SK-N-SH (cell line): ENCODE measurements at regions not wholly inside any gene's neighbourhood (a gene's known extent, or its start where the extent isn't known, plus 50 kb on each side); places are given as distances from the start of the nearest gene placed in this dataset.

Experiments used
- CTCF ChIA-PET: fragments of 300-600, 350-600 bp; formaldehyde crosslinking; extraction: SDS; loops from one replicate; lab custom pipeline; 2021; lab: Yijun Ruan, JAX
- POLR2A ChIA-PET: fragments of 350-600 bp; sonication (Branson Sonifier 250); formaldehyde crosslinking; extraction: SDS; loops from one replicate; lab custom pipeline; 2020; ENCODE audit warnings: antibody characterized with exemption, inconsistent platforms; lab: Yijun Ruan, JAX
- DNase-seq: peaks from one replicate; pipeline ENCODE4 v3.0.0; 2012
- H2AFZ ChIP-seq: fragments of 200-600 bp; sonication (generic); 2 replicates; pipeline ENCODE4 v1.8.1; 2016; ENCODE audit warnings: antibody characterized with exemption, mild to moderate bottlenecking, low read depth
- H3F3A ChIP-seq: fragments of 200-600 bp; sonication (generic); replicated peaks from 2 replicates; pipeline ENCODE3; 2016; ENCODE audit warnings: antibody characterized with exemption, mild to moderate bottlenecking; ENCODE audit not compliant: insufficient read depth
- H3K27ac ChIP-seq, 2 experiments: fragments of 200-500 bp in 1 of 2; fragments of 200-600 bp in 1 of 2; sonication (Bioruptor generic) in 1 of 2; sonication (generic), shearing (Covaris generic) in 1 of 2; 2 replicates each; pipeline versions ENCODE4 v1.5.1 to v1.6.1; 2014 to 2016; ENCODE audit warnings: low read depth in 2 of 2, inconsistent platforms in 1 of 2, low read length in 1 of 2, mild to moderate bottlenecking in 1 of 2, mixed read lengths in 1 of 2
- H3K27me3 ChIP-seq: fragments of 200-600 bp; sonication (generic), shearing (Covaris generic); 2 replicates; pipeline ENCODE4 v1.6.1; 2016; ENCODE audit warnings: mixed run types; ENCODE audit not compliant: insufficient read depth
- H3K36me3 ChIP-seq, 2 experiments: fragments of 200-500 bp in 1 of 2; fragments of 200-600 bp in 1 of 2; sonication (Bioruptor generic) in 1 of 2; sonication (generic) in 1 of 2; replicated peaks in 1 of 2; 2 replicates each; pipeline versions ENCODE3 to v1.5.1; 2014 to 2016; ENCODE audit warnings: low read length in 1 of 2, mild to moderate bottlenecking in 1 of 2; ENCODE audit not compliant: insufficient read depth in 2 of 2, control insufficient read depth in 1 of 2
- H3K4me1 ChIP-seq, 2 experiments: fragments of 200-500 bp in 1 of 2; fragments of 200-600 bp in 1 of 2; sonication (Bioruptor generic) in 1 of 2; sonication (generic), shearing (Covaris generic) in 1 of 2; 2 replicates each; pipeline versions ENCODE4 v1.5.1 to v1.6.1; 2014 to 2016; ENCODE audit warnings: low read depth in 1 of 2, low read length in 1 of 2, mixed run types in 1 of 2; ENCODE audit not compliant: insufficient read depth in 2 of 2, control insufficient read depth in 1 of 2
- H3K4me2 ChIP-seq: fragments of 200-600 bp; sonication (generic), shearing (Covaris generic); 2 replicates; pipeline ENCODE4 v1.6.1; 2017; ENCODE audit warnings: mixed run types
- H3K4me3 ChIP-seq, 2 experiments: fragments of 200-500 bp in 1 of 2; fragments of 200-600 bp in 1 of 2; sonication (Bioruptor generic) in 1 of 2; sonication (generic), shearing (Covaris generic) in 1 of 2; 2 replicates each; pipeline versions ENCODE4 v1.5.1 to v1.8.1; 2014 to 2016; ENCODE audit warnings: low read depth in 2 of 2, inconsistent platforms in 1 of 2, low read length in 1 of 2, mild to moderate bottlenecking in 1 of 2, mixed read lengths in 1 of 2, moderate library complexity in 1 of 2
- H3K79me2 ChIP-seq: fragments of 200-600 bp; sonication (generic); 2 replicates; pipeline ENCODE4 v1.8.1; 2017; ENCODE audit warnings: mild to moderate bottlenecking; ENCODE audit not compliant: insufficient read depth
- H3K9ac ChIP-seq: fragments of 200-600 bp; sonication (generic); 2 replicates; pipeline ENCODE4 v1.6.1; 2017; ENCODE audit warnings: mixed run types
- H3K9me2 ChIP-seq: fragments of 200-600 bp; sonication (generic); 2 replicates; pipeline ENCODE4 v1.6.1; 2017; ENCODE audit warnings: mixed run types
- H3K9me3 ChIP-seq: fragments of 200-600 bp; sonication (generic); 2 replicates; pipeline ENCODE4 v1.6.1; 2017; ENCODE audit warnings: mixed run types, mild to moderate bottlenecking, moderate library complexity
- H4K20me1 ChIP-seq: fragments of 200-600 bp; sonication (generic); 2 replicates; pipeline ENCODE4 v1.6.1; 2017; ENCODE audit warnings: mild to moderate bottlenecking, mixed run types; ENCODE audit not compliant: insufficient read depth
- CHD2 ChIP-seq: fragments of 150-350 bp; IDR thresholded peaks from 2 replicates; pipeline ENCODE4 v1.6.1; 2018; ENCODE audit warnings: low read length; ENCODE audit not compliant: partially characterized antibody
- CTCF ChIP-seq: fragments of 200-600 bp; sonication (generic); IDR thresholded peaks from 2 replicates; pipeline ENCODE4 v1.6.1; 2017; ENCODE audit warnings: antibody characterized with exemption, mild to moderate bottlenecking, moderate library complexity
- EP300 ChIP-seq, 2 experiments: IDR thresholded peaks; 2 replicates each; pipeline versions ENCODE4 v1.4.0 to v1.6.1; 2012; ENCODE audit warnings: borderline replicate concordance in 1 of 2, low read depth in 1 of 2, low read length in 1 of 2
- FOSL2 ChIP-seq: IDR thresholded peaks from 2 replicates; pipeline ENCODE4 v1.4.0; 2012; ENCODE audit warnings: low read depth, mild to moderate bottlenecking, moderate library complexity, borderline replicate concordance
- FOXJ3 ChIP-seq: sonication (generic); formaldehyde crosslinking; IDR thresholded peaks from 2 replicates; pipeline ENCODE4 v1.5.1; 2020; ENCODE audit warnings: mild to moderate bottlenecking, missing genetic modification reagents
- GATA2 ChIP-seq: sonication (generic); formaldehyde crosslinking; IDR thresholded peaks from 2 replicates; pipeline ENCODE4 v1.5.0; 2020; ENCODE audit warnings: mild to moderate bottlenecking, missing genetic modification reagents
- MAX ChIP-seq: IDR thresholded peaks from 2 replicates; pipeline ENCODE4 v1.4.0; 2012; ENCODE audit warnings: low read depth
- MEF2A ChIP-seq: IDR thresholded peaks from 2 replicates; pipeline ENCODE4 v1.4.0; 2012; ENCODE audit warnings: low read depth, borderline replicate concordance
- MXI1 ChIP-seq: IDR thresholded peaks from 2 replicates; pipeline ENCODE4 v1.6.1; 2012; ENCODE audit warnings: mild to moderate bottlenecking, low read depth, low read length, improper control_type of control experiment
- RCOR1 ChIP-seq: fragments of 150-350 bp; IDR thresholded peaks from 2 replicates; pipeline ENCODE4 v1.6.1; 2017; ENCODE audit warnings: antibody characterized with exemption, low read length
- RFX5 ChIP-seq: IDR thresholded peaks from 2 replicates; pipeline ENCODE4 v1.6.1; 2012; ENCODE audit warnings: mild to moderate bottlenecking, improper control_type of control experiment, low read length
- RXRA ChIP-seq: IDR thresholded peaks from 2 replicates; pipeline ENCODE4 v1.4.0; 2012; ENCODE audit warnings: low read depth, mild to moderate bottlenecking, borderline replicate concordance
- SMC3 ChIP-seq: IDR thresholded peaks from 2 replicates; pipeline ENCODE4 v1.6.1; 2012; ENCODE audit warnings: low read depth, low read length, improper control_type of control experiment
- TAF1 ChIP-seq: IDR thresholded peaks from 2 replicates; pipeline ENCODE4 v1.6.1; 2012; ENCODE audit warnings: low read depth, mild to moderate bottlenecking, low read length, moderate library complexity, borderline replicate concordance
- YY1 ChIP-seq: IDR thresholded peaks from 2 replicates; pipeline ENCODE4 v1.4.0; 2012; ENCODE audit warnings: low read depth, mild to moderate bottlenecking
- ZBTB33 ChIP-seq: IDR thresholded peaks from 2 replicates; pipeline ENCODE4 v1.4.0; 2012; ENCODE audit warnings: low read depth, borderline replicate concordance
- WGBS: methylation state at CpG from one replicate; pipeline ENCODE4 v1.1.6; 2017; ENCODE audit warnings: low lambda C conversion rate; 5-methylcytosine and 5-hydroxymethylcytosine counted together
- TF ChIP-seq, protein P1 (sequence below): IDR thresholded peaks from 2 replicates; pipeline ENCODE4 v1.6.1; 2012; ENCODE audit warnings: mild to moderate bottlenecking, low read depth, low read length, moderate library complexity
- TF ChIP-seq, protein P2 (sequence below): fragments of 150-350 bp; IDR thresholded peaks from 2 replicates; pipeline ENCODE4 v1.6.1; 2016; ENCODE audit warnings: mild to moderate bottlenecking, low read depth, low read length
- TF ChIP-seq, protein P3 (sequence below): IDR thresholded peaks from 2 replicates; pipeline ENCODE4 v1.4.0; 2012; ENCODE audit warnings: low read depth, borderline replicate concordance

GRCh38 chr10:47233631-47234030 is 66.4 kb upstream of the GDF10 start (continued):
- TF ChIP-seq ZBTB33: no peak
- no peak for TF ChIP-seq FOXJ3 (CRISPR knock-in tag)
- no peak for TF ChIP-seq RXRA

DNA sequence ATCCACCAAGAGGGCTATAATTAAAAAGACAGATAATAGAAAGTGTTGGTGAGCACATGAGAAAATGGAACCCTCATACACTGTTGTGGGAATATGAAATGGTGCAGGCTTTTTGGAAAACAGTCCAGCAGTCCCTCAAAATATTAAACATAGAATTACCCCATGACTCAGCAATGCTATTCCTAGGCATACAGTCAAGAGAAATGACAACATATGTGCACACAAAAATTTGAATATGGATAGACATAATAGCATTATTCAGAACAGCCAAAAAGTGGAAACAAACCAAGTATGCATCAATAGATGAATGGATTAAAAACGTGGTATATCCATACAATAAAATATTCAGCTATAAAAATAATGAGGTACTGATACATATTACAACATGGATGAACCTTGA is 64.5 kb upstream of the GDF10 start:
- ChIA-PET CTCF (no interaction called here), POLR2A (no interaction called here)

More for the DNA sequence above, 64.5 kb upstream of the GDF10 start:
- H3K9me2 ChIP-seq: no peaks in the 10 kb centered on the region
- H2AFZ ChIP-seq: no peak overlapping the region
- H3F3A ChIP-seq: no peaks in the 10 kb centered on the region
- no peaks in the 10 kb centered on the region for H4K20me1 ChIP-seq
- H3K4me1 ChIP-seq: peaks cover 0 to 4% of the 10 kb centered on the region in 2 experiments; a peak in 2 of 4 replicates
- no peaks in the 10 kb centered on the region for H3K79me2 ChIP-seq
- no peaks in the 10 kb centered on the region for H3K27me3 ChIP-seq
- H3K9ac ChIP-seq: no peak overlapping the region
- no peaks in the 10 kb centered on the region for H3K9me3 ChIP-seq
- DNase-seq: no peak
- TF ChIP-seq, protein P1, sequence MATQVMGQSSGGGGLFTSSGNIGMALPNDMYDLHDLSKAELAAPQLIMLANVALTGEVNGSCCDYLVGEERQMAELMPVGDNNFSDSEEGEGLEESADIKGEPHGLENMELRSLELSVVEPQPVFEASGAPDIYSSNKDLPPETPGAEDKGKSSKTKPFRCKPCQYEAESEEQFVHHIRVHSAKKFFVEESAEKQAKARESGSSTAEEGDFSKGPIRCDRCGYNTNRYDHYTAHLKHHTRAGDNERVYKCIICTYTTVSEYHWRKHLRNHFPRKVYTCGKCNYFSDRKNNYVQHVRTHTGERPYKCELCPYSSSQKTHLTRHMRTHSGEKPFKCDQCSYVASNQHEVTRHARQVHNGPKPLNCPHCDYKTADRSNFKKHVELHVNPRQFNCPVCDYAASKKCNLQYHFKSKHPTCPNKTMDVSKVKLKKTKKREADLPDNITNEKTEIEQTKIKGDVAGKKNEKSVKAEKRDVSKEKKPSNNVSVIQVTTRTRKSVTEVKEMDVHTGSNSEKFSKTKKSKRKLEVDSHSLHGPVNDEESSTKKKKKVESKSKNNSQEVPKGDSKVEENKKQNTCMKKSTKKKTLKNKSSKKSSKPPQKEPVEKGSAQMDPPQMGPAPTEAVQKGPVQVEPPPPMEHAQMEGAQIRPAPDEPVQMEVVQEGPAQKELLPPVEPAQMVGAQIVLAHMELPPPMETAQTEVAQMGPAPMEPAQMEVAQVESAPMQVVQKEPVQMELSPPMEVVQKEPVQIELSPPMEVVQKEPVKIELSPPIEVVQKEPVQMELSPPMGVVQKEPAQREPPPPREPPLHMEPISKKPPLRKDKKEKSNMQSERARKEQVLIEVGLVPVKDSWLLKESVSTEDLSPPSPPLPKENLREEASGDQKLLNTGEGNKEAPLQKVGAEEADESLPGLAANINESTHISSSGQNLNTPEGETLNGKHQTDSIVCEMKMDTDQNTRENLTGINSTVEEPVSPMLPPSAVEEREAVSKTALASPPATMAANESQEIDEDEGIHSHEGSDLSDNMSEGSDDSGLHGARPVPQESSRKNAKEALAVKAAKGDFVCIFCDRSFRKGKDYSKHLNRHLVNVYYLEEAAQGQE: no peak
- TF ChIP-seq MXI1 (no peak), MAX (no peak), GATA2 (CRISPR knock-in tag) (no peak), CHD2 (no peak), FOSL2 (no peak), EP300 (IDR thresholded peaks at IDR 0.05; ENCODE audit: borderline replicate concordance in 1 of 2, low read depth in 1 of 2, low read length in 1 of 2) (no peak), RFX5 (no peak), YY1 (no peak), ZBTB33 (no peak), MEF2A (no peak), CTCF (no peak), TAF1 (no peak), SMC3 (no peak), RCOR1 (no peak)
- TF ChIP-seq, protein P2, sequence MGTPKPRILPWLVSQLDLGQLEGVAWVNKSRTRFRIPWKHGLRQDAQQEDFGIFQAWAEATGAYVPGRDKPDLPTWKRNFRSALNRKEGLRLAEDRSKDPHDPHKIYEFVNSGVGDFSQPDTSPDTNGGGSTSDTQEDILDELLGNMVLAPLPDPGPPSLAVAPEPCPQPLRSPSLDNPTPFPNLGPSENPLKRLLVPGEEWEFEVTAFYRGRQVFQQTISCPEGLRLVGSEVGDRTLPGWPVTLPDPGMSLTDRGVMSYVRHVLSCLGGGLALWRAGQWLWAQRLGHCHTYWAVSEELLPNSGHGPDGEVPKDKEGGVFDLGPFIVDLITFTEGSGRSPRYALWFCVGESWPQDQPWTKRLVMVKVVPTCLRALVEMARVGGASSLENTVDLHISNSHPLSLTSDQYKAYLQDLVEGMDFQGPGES: no peak
- TF ChIP-seq, protein P3, sequence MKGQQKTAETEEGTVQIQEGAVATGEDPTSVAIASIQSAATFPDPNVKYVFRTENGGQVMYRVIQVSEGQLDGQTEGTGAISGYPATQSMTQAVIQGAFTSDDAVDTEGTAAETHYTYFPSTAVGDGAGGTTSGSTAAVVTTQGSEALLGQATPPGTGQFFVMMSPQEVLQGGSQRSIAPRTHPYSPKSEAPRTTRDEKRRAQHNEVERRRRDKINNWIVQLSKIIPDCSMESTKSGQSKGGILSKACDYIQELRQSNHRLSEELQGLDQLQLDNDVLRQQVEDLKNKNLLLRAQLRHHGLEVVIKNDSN: no peak
- H3K27ac ChIP-seq: no peak overlapping the region
- no peak overlapping the region for H3K4me2 ChIP-seq
- 5% methylated on average over 1 of the region's 1 CpG for WGBS
- no peak overlapping the region for H3K4me3 ChIP-seq
- no peaks in the 10 kb centered on the region for H3K36me3 ChIP-seq
